Hepatocyte (in vitro differentiated cells): ENCODE measurements at regions not wholly inside any gene's neighbourhood (a gene's known extent, or its start where the extent isn't known, plus 50 kb on each side); places are given as distances from the start of the nearest gene placed in this dataset.

Experiments used
- CTCF ChIP-seq: fragments of 200-600 bp; sonication (generic); IDR thresholded peaks from 2 replicates; pipeline ENCODE4 v1.5.1; 2016; ENCODE audit warnings: antibody characterized with exemption, mild to moderate bottlenecking; ENCODE audit not compliant: poor library complexity
- EZH2 ChIP-seq: fragments of 200-600 bp; sonication (generic); IDR thresholded peaks from 2 replicates; pipeline ENCODE4 v1.6.1; 2016; ENCODE audit warnings: antibody characterized with exemption, mild to moderate bottlenecking, borderline replicate concordance
- EZH2phosphoT487 ChIP-seq: fragments of 200-600 bp; sonication (generic); IDR thresholded peaks from one replicate; pipeline ENCODE4 v1.6.1; 2018; ENCODE audit warnings: antibody characterized with exemption, mild to moderate bottlenecking, low read depth, moderate library complexity; ENCODE audit not compliant: unreplicated experiment, severe bottlenecking

GRCh38 chr7:106344211-106344610 is 59.4 kb upstream of the NAMPT start:
- TF ChIP-seq CTCF, result no peak
- no peak for TF ChIP-seq EZH2
- TF ChIP-seq EZH2phosphoT487, result no peak
